Memory B cell (primary cell): ENCODE measurements at regions not wholly inside any gene's neighbourhood (a gene's known extent, or its start where the extent isn't known, plus 50 kb on each side); places are given as distances from the start of the nearest gene placed in this dataset.

Source experiments
- ATAC-seq: fragments of 150-1000 bp; cut with Tn5 transposase; 2 replicates; pipeline ENCODE4 v1.10.0; 2021; ENCODE audit warnings: low read depth, mild to moderate bottlenecking, moderate library complexity
- DNase-seq, 2 donors: peaks; one replicate each; pipeline ENCODE4 v3.0.0; 2022; ENCODE audit warnings: low spot score in 2 of 2
- H3K27ac Mint-ChIP-seq: one replicate; pipeline ENCODE4 v1.8.0; 2022; ENCODE audit warnings: mild to moderate bottlenecking, moderate library complexity, mixed read lengths
- H3K27me3 Mint-ChIP-seq: one replicate; pipeline ENCODE4 v1.8.0; 2022; ENCODE audit warnings: mixed read lengths
- H3K36me3 Mint-ChIP-seq: one replicate; pipeline ENCODE4 v1.8.0; 2022; ENCODE audit warnings: mild to moderate bottlenecking, mixed read lengths
- H3K4me1 Mint-ChIP-seq: one replicate; pipeline ENCODE4 v1.8.0; 2022; ENCODE audit warnings: mixed read lengths
- H3K4me3 Mint-ChIP-seq: one replicate; pipeline ENCODE4 v1.8.0; 2022; ENCODE audit warnings: mild to moderate bottlenecking, moderate library complexity, mixed read lengths
- H3K9me3 Mint-ChIP-seq: one replicate; pipeline ENCODE4 v1.8.0; 2022; ENCODE audit warnings: mixed read lengths

- H3K9me3 Mint-ChIP-seq: no peaks in the 10 kb centered on the region
- DNase-seq (no peak), ATAC-seq (no peak)
- H3K4me3 Mint-ChIP-seq: no peak overlapping the region
- H3K36me3 Mint-ChIP-seq: peaks cover 15% of the 10 kb centered on the region
- no peaks in the 10 kb centered on the region for H3K27me3 Mint-ChIP-seq
- no peaks in the 10 kb centered on the region for H3K4me1 Mint-ChIP-seq
- H3K27ac Mint-ChIP-seq: no peak overlapping the region
These were observed 123.0 kb downstream of the LYPLAL1 start for GRCh38 chr1:219296430-219297355.

GRCh38 chr1:219294251-219294650, 120.6 kb downstream of the LYPLAL1 start:
- no peak for DNase-seq
- Mint-ChIP-seq H3K9me3 (no peaks in the 10 kb centered on the region), H3K27ac (no peak overlapping the region), H3K36me3 (peaks cover 15% of the 10 kb centered on the region), H3K4me3 (no peak overlapping the region), H3K27me3 (no peaks in the 10 kb centered on the region), H3K4me1 (no peaks in the 10 kb centered on the region)
- ATAC-seq: no peak

GRCh38 chr1:219293410-219293809, 119.7 kb downstream of the LYPLAL1 start:
- DNase-seq: no peak
- no peak for ATAC-seq
- no peak overlapping the region for H3K4me3 Mint-ChIP-seq
- peaks cover 15% of the 10 kb centered on the region for H3K36me3 Mint-ChIP-seq
- H3K27ac Mint-ChIP-seq: no peak overlapping the region
- no peaks in the 10 kb centered on the region for H3K9me3 Mint-ChIP-seq
- no peaks in the 10 kb centered on the region for H3K4me1 Mint-ChIP-seq
- H3K27me3 Mint-ChIP-seq: no peaks in the 10 kb centered on the region

GRCh38 chr1:219292999-219293398, 119.3 kb downstream of the LYPLAL1 start:
- H3K4me1 Mint-ChIP-seq: no peaks in the 10 kb centered on the region
- no peaks in the 10 kb centered on the region for H3K9me3 Mint-ChIP-seq
- DNase-seq (no peak), ATAC-seq (no peak)
- H3K4me3 Mint-ChIP-seq: no peak overlapping the region
- H3K36me3 Mint-ChIP-seq: peaks cover 15% of the 10 kb centered on the region
- no peaks in the 10 kb centered on the region for H3K27me3 Mint-ChIP-seq
- no peak overlapping the region for H3K27ac Mint-ChIP-seq

GRCh38 chr1:219292341-219292740, 118.7 kb downstream of the LYPLAL1 start:
- DNase-seq: no peak
- Mint-ChIP-seq H3K4me1 (peaks cover 1% of the 10 kb centered on the region), H3K27me3 (no peaks in the 10 kb centered on the region), H3K4me3 (no peak overlapping the region), H3K36me3 (peaks cover 18% of the 10 kb centered on the region), H3K9me3 (peaks cover 2% of the 10 kb centered on the region), H3K27ac (no peak overlapping the region)
- ATAC-seq: no peak

- Mint-ChIP-seq H3K27me3 (no peaks in the 10 kb centered on the region), H3K27ac (no peak overlapping the region), H3K36me3 (peaks cover 4% of the 10 kb centered on the region), H3K4me3 (no peak overlapping the region), H3K9me3 (peaks cover 2% of the 10 kb centered on the region), H3K4me1 (peaks cover 2% of the 10 kb centered on the region)
- DNase-seq: no peak
- ATAC-seq: no peak
These were observed 115.5 kb downstream of the LYPLAL1 start for GRCh38 chr1:219289171-219289570.

- DNase-seq (no peak), ATAC-seq (no peak)
- no peak overlapping the region for H3K27ac Mint-ChIP-seq
- no peaks in the 10 kb centered on the region for H3K27me3 Mint-ChIP-seq
- H3K4me1 Mint-ChIP-seq: peaks cover 2% of the 10 kb centered on the region
- H3K4me3 Mint-ChIP-seq: no peak overlapping the region
- H3K36me3 Mint-ChIP-seq: peaks cover 8% of the 10 kb centered on the region
- H3K9me3 Mint-ChIP-seq: peaks cover 4% of the 10 kb centered on the region
These were observed 109.9 kb downstream of the LYPLAL1 start for GRCh38 chr1:219283541-219283940.

GRCh38 chr1:219281831-219282230, 108.2 kb downstream of the LYPLAL1 start:
- Mint-ChIP-seq H3K4me1 (no peaks in the 10 kb centered on the region), H3K36me3 (peaks cover 6% of the 10 kb centered on the region), H3K9me3 (peaks cover 2% of the 10 kb centered on the region), H3K27ac (no peak overlapping the region), H3K27me3 (no peaks in the 10 kb centered on the region), H3K4me3 (no peak overlapping the region)
- DNase-seq: no peak
- ATAC-seq: no peak

- no peak for ATAC-seq
These were observed 105.5 kb downstream of the LYPLAL1 start for GRCh38 chr1:219279017-219279770.

GRCh38 chr1:219278288-219278687, 104.6 kb downstream of the LYPLAL1 start:
- Mint-ChIP-seq H3K4me1 (no peaks in the 10 kb centered on the region), H3K27ac (no peak overlapping the region), H3K36me3 (peaks cover 10% of the 10 kb centered on the region), H3K27me3 (no peaks in the 10 kb centered on the region), H3K9me3 (peaks cover 2% of the 10 kb centered on the region), H3K4me3 (no peak overlapping the region)
- no peak for DNase-seq
- ATAC-seq: no peak

More at GRCh38 chr1:219279017-219279770, 105.5 kb downstream of the LYPLAL1 start:
- no peak for DNase-seq
- peaks cover 2% of the 10 kb centered on the region for H3K9me3 Mint-ChIP-seq
- peaks cover 10% of the 10 kb centered on the region for H3K36me3 Mint-ChIP-seq
- H3K4me1 Mint-ChIP-seq: no peaks in the 10 kb centered on the region
- no peaks in the 10 kb centered on the region for H3K27me3 Mint-ChIP-seq
- H3K4me3 Mint-ChIP-seq: no peak overlapping the region
- H3K27ac Mint-ChIP-seq: no peak overlapping the region

GRCh38 chr1:219277304-219278105, 103.8 kb downstream of the LYPLAL1 start:
- H3K9me3 Mint-ChIP-seq: no peaks in the 10 kb centered on the region
- ATAC-seq (no peak), DNase-seq (no peak)
- no peaks in the 10 kb centered on the region for H3K4me1 Mint-ChIP-seq
- H3K27me3 Mint-ChIP-seq: no peaks in the 10 kb centered on the region
- no peak overlapping the region for H3K27ac Mint-ChIP-seq
- H3K4me3 Mint-ChIP-seq: no peak overlapping the region
- H3K36me3 Mint-ChIP-seq: peaks cover 8% of the 10 kb centered on the region

- no peaks in the 10 kb centered on the region for H3K4me1 Mint-ChIP-seq
- H3K36me3 Mint-ChIP-seq: peaks cover 16% of the 10 kb centered on the region
- DNase-seq (no peak), ATAC-seq (no peak)
- no peaks in the 10 kb centered on the region for H3K27me3 Mint-ChIP-seq
- no peak overlapping the region for H3K27ac Mint-ChIP-seq
- H3K9me3 Mint-ChIP-seq: no peaks in the 10 kb centered on the region
- H3K4me3 Mint-ChIP-seq: no peak overlapping the region
These were observed 102.5 kb downstream of the LYPLAL1 start for GRCh38 chr1:219276049-219276738.

- DNase-seq (no peak), ATAC-seq (no peak)
- Mint-ChIP-seq H3K27ac (no peak overlapping the region), H3K36me3 (peaks cover 16% of the 10 kb centered on the region), H3K4me3 (no peak overlapping the region), H3K9me3 (no peaks in the 10 kb centered on the region), H3K4me1 (peaks cover 4% of the 10 kb centered on the region), H3K27me3 (no peaks in the 10 kb centered on the region)
These were observed 99.5 kb downstream of the LYPLAL1 start for GRCh38 chr1:219273088-219273686.
